HepG2 (cell line): ENCODE measurements at regions not wholly inside any gene's neighbourhood (a gene's known extent, or its start where the extent isn't known, plus 50 kb on each side); places are given as distances from the start of the nearest gene placed in this dataset.

Experiments used
- ATAC-seq: fragments of 200-7000 bp; cut with Tn5 transposase; 3 replicates; pipeline ENCODE4 v1.9.1; 2020; ENCODE audit warnings: mild to moderate bottlenecking, moderate library complexity
- BruUV-seq: library from RNA; stranded (reverse); fragments of 400-500 nt; replicated peaks from 2 replicates; lab custom pipeline; 2021; lab: Mats Ljungman, UMichigan
- CTCF ChIA-PET: fragments of 300-600 bp; formaldehyde crosslinking; extraction: SDS; loops from one replicate; lab custom pipeline; 2021; ENCODE audit warnings: low total read pairs, inconsistent platforms, low intra/inter-chr PET ratio; lab: Yijun Ruan, JAX
- POLR2A ChIA-PET: fragments of 350-600 bp; sonication (Branson Sonifier 250); formaldehyde crosslinking; loops from one replicate; lab custom pipeline; 2020; ENCODE audit warnings: antibody characterized with exemption, inconsistent platforms; lab: Yijun Ruan, JAX
- DNase-seq: peaks from one replicate; pipeline ENCODE4 v3.0.0-alpha.2; 2015; ENCODE audit warnings: low spot score
- FAIRE-seq: peaks from 3 replicates; lab custom pipeline; 2011; peaks lifted over from hg19 to GRCh38; lab: Jason Lieb, UNC
- H2AFZ ChIP-seq: one replicate; pipeline ENCODE4 v1.6.1; 2011; ENCODE audit warnings: low read length, inconsistent platforms
- H3K27ac ChIP-seq: fragments of 300-600 bp; 3 replicates; pipeline ENCODE4 v1.8.0; 2011; ENCODE audit warnings: mixed run types, mild to moderate bottlenecking, mixed read lengths, low read length, inconsistent platforms; ENCODE audit not compliant: insufficient read depth; ENCODE audit errors: extremely low read length
- H3K27me3 ChIP-seq, 2 experiments: fragments of 200-600 bp in 1 of 2; 2 replicates in 1 of 2; 3 replicates in 1 of 2; pipeline versions ENCODE4 v1.6.0 to v1.8.0; 2011; ENCODE audit warnings: low read length in 2 of 2, mild to moderate bottlenecking in 2 of 2, moderate library complexity in 2 of 2, inconsistent platforms in 1 of 2; ENCODE audit not compliant: insufficient read depth in 2 of 2, control insufficient read depth in 1 of 2
- H3K36me3 ChIP-seq, 2 experiments: fragments of 200-600 bp in 1 of 2; replicated peaks in 1 of 2; 2 replicates in 1 of 2; 3 replicates in 1 of 2; pipeline versions ENCODE4 v1.5.1 to v1.8.0; 2011; ENCODE audit warnings: low read length in 2 of 2, inconsistent platforms in 1 of 2; ENCODE audit not compliant: insufficient read depth in 2 of 2, control insufficient read depth in 1 of 2
- H3K4me1 ChIP-seq: 2 replicates; pipeline ENCODE4 v1.5.1; 2012; ENCODE audit warnings: low read length, inconsistent platforms; ENCODE audit not compliant: insufficient read depth
- H3K4me2 ChIP-seq: 2 replicates; pipeline ENCODE4 v1.6.0; 2011; ENCODE audit warnings: low read depth, low read length, inconsistent platforms
- H3K4me3 ChIP-seq, 3 experiments: fragments of 200-600 bp in 1 of 3; sonication (generic), shearing (Covaris generic) in 1 of 3; replicated peaks in 1 of 3; 2 replicates each; pipeline ENCODE4 v1.5.1; 2011 to 2016; ENCODE audit warnings: low read length in 3 of 3, inconsistent platforms in 2 of 3, low read depth in 2 of 3, mild to moderate bottlenecking in 2 of 3, control low read depth in 1 of 3, mixed read lengths in 1 of 3; ENCODE audit not compliant: insufficient read depth in 1 of 3
- H3K79me2 ChIP-seq: one replicate; pipeline ENCODE4 v1.6.1; 2011; ENCODE audit warnings: low read length, inconsistent platforms; ENCODE audit not compliant: insufficient read depth
- H3K9ac ChIP-seq: 2 replicates; pipeline ENCODE4 v1.6.0; 2011; ENCODE audit warnings: mild to moderate bottlenecking, low read depth, low read length, inconsistent platforms; ENCODE audit not compliant: insufficient read depth
- H3K9me3 ChIP-seq: 2 replicates; pipeline ENCODE4 v1.5.1; 2012; ENCODE audit warnings: mild to moderate bottlenecking, low read length
- H4K20me1 ChIP-seq: 2 replicates; pipeline ENCODE4 v1.6.0; 2011; ENCODE audit warnings: inconsistent platforms, mild to moderate bottlenecking, low read length, moderate library complexity; ENCODE audit not compliant: insufficient read depth
- AHDC1 ChIP-seq: sonication (generic); formaldehyde crosslinking; IDR thresholded peaks from 2 replicates; pipeline ENCODE4 v1.5.1; 2020; ENCODE audit warnings: mild to moderate bottlenecking, missing genetic modification reagents, borderline replicate concordance
- FLYWCH1 ChIP-seq: sonication (generic); formaldehyde crosslinking; IDR thresholded peaks from 2 replicates; pipeline ENCODE4 v1.8.1; 2023; ENCODE audit warnings: mild to moderate bottlenecking, missing genetic modification reagents
- FOXP4 ChIP-seq: sonication (generic); formaldehyde crosslinking; IDR thresholded peaks from 2 replicates; pipeline ENCODE4 v1.4.0; 2020; ENCODE audit warnings: missing genetic modification reagents
- GTF3A ChIP-seq: sonication (generic); formaldehyde crosslinking; conservative IDR thresholded peaks from 2 replicates; pipeline ENCODE4 v1.4.0; 2020; ENCODE audit warnings: mild to moderate bottlenecking, missing genetic modification reagents
- MNT ChIP-seq: fragments of 450-650 bp; IDR thresholded peaks from 2 replicates; pipeline ENCODE4 v1.6.1; 2016
- MZF1 ChIP-seq: sonication (generic); formaldehyde crosslinking; IDR thresholded peaks from 2 replicates; pipeline ENCODE4 v1.8.1; 2023; ENCODE audit warnings: mild to moderate bottlenecking, missing genetic modification reagents, borderline replicate concordance
- NCOA5 ChIP-seq: sonication (generic); formaldehyde crosslinking; IDR thresholded peaks from 2 replicates; pipeline ENCODE4 v1.4.0; 2020; ENCODE audit warnings: missing genetic modification reagents
- PLRG1 ChIP-seq: fragments of 450-650 bp; conservative IDR thresholded peaks from 2 replicates; pipeline ENCODE4 v1.6.1; 2016
- RBM22 ChIP-seq: fragments of 200-400 bp; formaldehyde crosslinking; optimal IDR thresholded peaks from 2 replicates; pipeline ENCODE3; 2017; ENCODE audit warnings: mild to moderate bottlenecking, low read length, moderate library complexity
- SMAD9 ChIP-seq: sonication (generic); formaldehyde crosslinking; IDR thresholded peaks from 2 replicates; pipeline ENCODE4 v1.5.1; 2020; ENCODE audit warnings: mild to moderate bottlenecking, missing genetic modification reagents
- SOX5 ChIP-seq: IDR thresholded peaks from 2 replicates; pipeline ENCODE4 v1.6.1; 2016; ENCODE audit warnings: borderline replicate concordance
- TRAFD1 ChIP-seq: sonication (generic); formaldehyde crosslinking; IDR thresholded peaks from 2 replicates; pipeline ENCODE4 v1.5.1; 2020; ENCODE audit warnings: missing genetic modification reagents, mild to moderate bottlenecking, borderline replicate concordance
- XBP1 ChIP-seq: sonication (generic); formaldehyde crosslinking; IDR thresholded peaks from 2 replicates; pipeline ENCODE4 v1.5.0; 2020; ENCODE audit warnings: missing genetic modification reagents
- YY1 ChIP-seq: IDR thresholded peaks from 2 replicates; pipeline ENCODE4 v1.6.1; 2011; ENCODE audit warnings: low read length, low read depth, moderate library complexity, mild to moderate bottlenecking; ENCODE audit not compliant: insufficient read depth, insufficient replicate concordance
- ZNF235 ChIP-seq: sonication (generic); formaldehyde crosslinking; IDR thresholded peaks from 2 replicates; pipeline ENCODE4 v1.8.1; 2023; ENCODE audit warnings: mild to moderate bottlenecking, missing genetic modification reagents, borderline replicate concordance
- ZNF510 ChIP-seq: sonication (generic); formaldehyde crosslinking; IDR thresholded peaks from 2 replicates; pipeline ENCODE4 v1.4.0; 2020; ENCODE audit warnings: low read depth, mild to moderate bottlenecking, missing genetic modification reagents
- WGBS: methylation state at CpG from one replicate; pipeline ENCODE4 v1.1.6; 2017; ENCODE audit warnings: low lambda C conversion rate; 5-methylcytosine and 5-hydroxymethylcytosine counted together
- in situ Hi-C: cut with HindIII; loops from 2 replicates; pipeline ENCODE4 v1.10.0; 2017; ENCODE audit warnings: low pct_unique_long_range_greater_than_20kb; ENCODE audit not compliant: extremely low pct_ligation_motif_present
- intact Hi-C: fragments of 100-400 bp; cut with micrococcal nuclease; formaldehyde crosslinking; loops from one replicate; pipeline ENCODE4 v1.10.0; 2022; ENCODE audit not compliant: unreplicated experiment

- H3K9me3 ChIP-seq, result no peaks in the 10 kb centered on the region
- no TSS peak for BruUV-seq
- FAIRE-seq (no peak), DNase-seq (no peak), ATAC-seq (no peak)
- intact Hi-C loops (no loop called here), in situ Hi-C loops (no loop called here)
- H3K27me3 ChIP-seq, result no peaks in the 10 kb centered on the region
- no peaks in the 10 kb centered on the region for H4K20me1 ChIP-seq
- no peaks in the 10 kb centered on the region for H3K36me3 ChIP-seq
- no peak overlapping the region for H3K4me3 ChIP-seq
- CTCF ChIA-PET, result no interaction called here
- no peaks in the 10 kb centered on the region for H3K79me2 ChIP-seq
- POLR2A ChIA-PET, result no interaction called here
- no peak for TF ChIP-seq YY1
- no peak for TF ChIP-seq MZF1 (CRISPR knock-in tag)
- TF ChIP-seq PLRG1, result no peak
- TF ChIP-seq SOX5 (CRISPR knock-in tag), result no peak
- no peak for TF ChIP-seq MNT
- no peak for TF ChIP-seq NCOA5 (CRISPR knock-in tag)
- no peak for TF ChIP-seq FLYWCH1
- TF ChIP-seq RBM22, result no peak
- no peak for TF ChIP-seq FOXP4 (CRISPR knock-in tag)
- TF ChIP-seq SMAD9 (CRISPR knock-in tag), result no peak
- TF ChIP-seq GTF3A (CRISPR knock-in tag), result no peak
- TF ChIP-seq XBP1 (CRISPR knock-in tag), result no peak
- TF ChIP-seq ZNF510, result no peak
- TF ChIP-seq ZNF235 (CRISPR knock-in tag), result no peak
- TF ChIP-seq AHDC1 (CRISPR knock-in tag), result no peak
- no peak for TF ChIP-seq TRAFD1 (CRISPR knock-in tag)
- TF ChIP-seq, all 625 proteins: peak for 0
- H2AFZ ChIP-seq, result no peak overlapping the region
- 2% methylated on average over 2 of the region's 2 CpGs for WGBS
- no peaks in the 10 kb centered on the region for H3K4me1 ChIP-seq
- no peak overlapping the region for H3K4me2 ChIP-seq
- no peak overlapping the region for H3K9ac ChIP-seq
- no peak overlapping the region for H3K27ac ChIP-seq
These were observed 562.7 kb downstream of the TUSC7 start for GRCh38 chr3:117272274-117272673.
